ENCODE measurements at regions not wholly inside any gene's neighbourhood (a gene's known extent, or its start where the extent isn't known, plus 50 kb on each side); places are given as distances from the start of the nearest gene placed in this dataset.

DNA sequence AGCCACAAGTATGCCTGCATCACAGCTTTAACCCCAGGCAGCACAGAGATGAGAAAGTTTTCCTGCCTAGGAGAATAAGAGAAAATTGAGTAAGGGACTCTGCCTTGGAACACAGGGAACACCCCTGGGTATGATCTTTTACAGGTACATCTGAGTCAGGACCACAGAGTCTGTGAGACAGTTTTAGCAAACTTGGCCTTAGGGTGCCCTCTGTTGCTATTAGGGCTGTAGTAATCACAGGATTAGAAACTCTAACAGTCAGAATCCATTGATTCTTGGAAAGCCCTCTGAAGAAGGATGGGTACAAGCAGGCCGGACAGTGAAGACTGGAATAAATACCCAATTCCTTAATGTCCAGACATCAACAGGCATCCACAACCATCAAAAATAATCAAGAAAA lies 989.5 kb upstream of the CDH9 start:
- Mint-ChIP-seq H3K27ac (no peak overlapping the region), H3K4me1 (no peaks in the 10 kb centered on the region), H3K9me3 (peaks cover 5 to 12% of the 10 kb centered on the region in 2 experiments; a peak in 3 of 5 replicates), H3K36me3 (ENCODE audit: insufficient read depth in 1 of 3, low read depth in 3 of 3) (peaks cover 0 to 8% (median 0%) of the 10 kb centered on the region in 3 experiments; a peak in 2 of 7 replicates), H3K4me3 (no peak overlapping the region), H3K27me3 (ENCODE audit: low read depth) (no peaks in the 10 kb centered on the region)
- H3K79me1 ChIP-seq (ENCODE audit: insufficient read depth, low read depth, low read length, poor library complexity, severe bottlenecking) = no peaks in the 10 kb centered on the region
- no peaks in the 10 kb centered on the region for H3K79me2 ChIP-seq (ENCODE audit: insufficient read depth, low read length)
- TF ChIP-seq, protein P1, sequence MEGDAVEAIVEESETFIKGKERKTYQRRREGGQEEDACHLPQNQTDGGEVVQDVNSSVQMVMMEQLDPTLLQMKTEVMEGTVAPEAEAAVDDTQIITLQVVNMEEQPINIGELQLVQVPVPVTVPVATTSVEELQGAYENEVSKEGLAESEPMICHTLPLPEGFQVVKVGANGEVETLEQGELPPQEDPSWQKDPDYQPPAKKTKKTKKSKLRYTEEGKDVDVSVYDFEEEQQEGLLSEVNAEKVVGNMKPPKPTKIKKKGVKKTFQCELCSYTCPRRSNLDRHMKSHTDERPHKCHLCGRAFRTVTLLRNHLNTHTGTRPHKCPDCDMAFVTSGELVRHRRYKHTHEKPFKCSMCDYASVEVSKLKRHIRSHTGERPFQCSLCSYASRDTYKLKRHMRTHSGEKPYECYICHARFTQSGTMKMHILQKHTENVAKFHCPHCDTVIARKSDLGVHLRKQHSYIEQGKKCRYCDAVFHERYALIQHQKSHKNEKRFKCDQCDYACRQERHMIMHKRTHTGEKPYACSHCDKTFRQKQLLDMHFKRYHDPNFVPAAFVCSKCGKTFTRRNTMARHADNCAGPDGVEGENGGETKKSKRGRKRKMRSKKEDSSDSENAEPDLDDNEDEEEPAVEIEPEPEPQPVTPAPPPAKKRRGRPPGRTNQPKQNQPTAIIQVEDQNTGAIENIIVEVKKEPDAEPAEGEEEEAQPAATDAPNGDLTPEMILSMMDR (conservative IDR thresholded peaks at IDR 0.05) = peak; percentile 31; the same call in 2 of the 3 replicates
- no peak overlapping the region for H3K23ac ChIP-seq (ENCODE audit: insufficient read length, low read depth, low read length)
- no peak overlapping the region for H3K18ac ChIP-seq (ENCODE audit: insufficient read length, low read depth, low read length)
- no peaks in the 10 kb centered on the region for H4K20me1 ChIP-seq (ENCODE audit: control insufficient read depth, insufficient read depth, insufficient read length)
- H3K4ac ChIP-seq (ENCODE audit: low read depth, low read length) = no peak overlapping the region
- DNase-seq = no peak
- no peak overlapping the region for H3K9ac ChIP-seq (ENCODE audit: extremely low read depth, insufficient read length, low read length)
- no peak overlapping the region for H4K8ac ChIP-seq (replicated peaks; ENCODE audit: insufficient read length, low read depth, low read length)
- no peak overlapping the region for H2AK5ac ChIP-seq (ENCODE audit: insufficient read length, low read length)
- no peak overlapping the region for H2BK12ac ChIP-seq (ENCODE audit: insufficient read length, low read depth, low read length)
- H2BK15ac ChIP-seq (ENCODE audit: low read depth, low read length) = no peak overlapping the region
- no peak overlapping the region for H2BK120ac ChIP-seq (ENCODE audit: low read depth, low read length, poor library complexity, severe bottlenecking)
- no peaks in the 10 kb centered on the region for H3K27me3 ChIP-seq (ENCODE audit: insufficient read depth, low read length)
- no peaks in the 10 kb centered on the region for H3K4me1 ChIP-seq (ENCODE audit: insufficient read depth, low read length)
- no peaks in the 10 kb centered on the region for H3K9me3 ChIP-seq (ENCODE audit: control insufficient read depth, low read depth, low read length)
- H3K27ac ChIP-seq (ENCODE audit: insufficient read length, low read depth, low read length) = no peak overlapping the region
- no peak overlapping the region for H3K4me2 ChIP-seq (ENCODE audit: insufficient read depth, insufficient read length, low read length)
- no peak overlapping the region for H2BK5ac ChIP-seq (ENCODE audit: insufficient read length, low read length)
- no peak overlapping the region for H4K91ac ChIP-seq (ENCODE audit: insufficient read length, low read depth, low read length)
- H3K14ac ChIP-seq (ENCODE audit: insufficient read depth, low read length) = no peak overlapping the region
- H3T11ph ChIP-seq (ENCODE audit: low read length) = no peak overlapping the region
- no peak overlapping the region for H2BK20ac ChIP-seq (ENCODE audit: low read depth, low read length, poor library complexity, severe bottlenecking)
- no CpG with 5 or more reads among the region's 1 CpG for WGBS (ENCODE audit: extremely low coverage, insufficient read length, low lambda C conversion rate)
- no peaks in the 10 kb centered on the region for H3K23me2 ChIP-seq (ENCODE audit: insufficient read length, low read depth, low read length, poor library complexity, severe bottlenecking)
- H4K5ac ChIP-seq (ENCODE audit: insufficient read length, low read depth, low read length) = no peak overlapping the region
- no peak overlapping the region for H3K56ac ChIP-seq (ENCODE audit: insufficient read length, low read depth, low read length)
- no peak overlapping the region for H2AFZ ChIP-seq (ENCODE audit: low read length)

Data from H9 (cell line).